ENCODE measurements at regions not wholly inside any gene's neighbourhood (a gene's known extent, or its start where the extent isn't known, plus 50 kb on each side); places are given as distances from the start of the nearest gene placed in this dataset.

DNA sequence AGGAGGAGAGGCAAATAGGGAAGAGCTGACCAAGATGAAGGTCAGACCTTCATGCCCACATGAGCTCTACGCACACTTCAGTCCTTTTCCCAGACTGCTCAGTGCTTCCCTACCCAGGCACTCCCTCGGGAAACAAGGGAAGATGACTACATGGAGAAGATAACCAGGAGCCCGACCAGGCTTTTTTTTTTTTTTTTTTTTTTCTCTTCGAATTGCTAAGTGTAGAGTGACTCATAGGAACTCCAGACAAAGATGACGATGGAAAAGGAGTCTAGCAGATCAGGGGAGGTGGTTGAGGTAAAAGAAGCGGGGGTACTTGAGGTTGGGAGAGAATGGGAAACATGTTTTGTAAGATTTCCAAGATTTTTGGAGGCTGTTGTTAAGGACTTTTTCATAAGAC, 526.1 kb downstream of the BNC2 start:
- no peak for DNase-seq

DNA sequence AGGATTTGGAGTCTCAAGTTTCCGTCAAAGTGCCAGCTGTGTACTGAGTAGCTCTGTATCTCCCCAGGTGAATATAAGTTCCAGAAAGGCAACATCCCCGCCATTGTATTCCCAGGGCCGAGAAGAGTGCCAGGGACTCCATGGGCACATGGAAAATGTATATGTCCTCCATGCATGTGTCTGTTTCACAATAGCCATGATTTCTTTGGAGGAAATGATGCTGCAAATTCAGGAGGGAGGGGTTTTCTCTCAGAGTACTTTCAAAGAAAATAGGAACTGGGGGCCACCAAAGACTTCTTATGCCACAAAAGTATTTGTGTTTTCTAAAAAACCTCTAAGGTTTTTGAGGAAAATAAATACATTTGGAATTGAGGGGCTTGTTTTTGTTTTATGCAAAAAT, 524.6 kb downstream of the BNC2 start:
- no peak for DNase-seq

DNA sequence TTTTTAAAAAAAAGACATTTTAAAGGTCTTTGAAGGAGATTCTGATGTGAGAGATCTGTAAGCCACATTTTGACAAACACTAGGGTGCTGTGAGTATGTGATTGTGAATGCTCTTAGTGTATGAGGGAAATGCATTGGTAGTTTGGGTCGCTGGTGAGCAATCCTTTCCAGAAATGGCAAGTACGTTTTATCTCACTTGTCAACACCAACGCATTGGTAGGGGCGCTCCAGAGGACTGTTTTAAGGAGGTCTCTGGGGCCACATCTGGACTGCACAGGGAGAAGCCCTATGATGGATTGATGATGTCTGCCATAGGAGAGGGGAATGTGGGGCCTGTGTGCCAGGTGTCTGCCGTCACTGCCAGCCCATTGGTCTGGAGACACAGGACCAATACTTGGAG, 522.6 kb downstream of the BNC2 start:
- no peak for DNase-seq

DNA sequence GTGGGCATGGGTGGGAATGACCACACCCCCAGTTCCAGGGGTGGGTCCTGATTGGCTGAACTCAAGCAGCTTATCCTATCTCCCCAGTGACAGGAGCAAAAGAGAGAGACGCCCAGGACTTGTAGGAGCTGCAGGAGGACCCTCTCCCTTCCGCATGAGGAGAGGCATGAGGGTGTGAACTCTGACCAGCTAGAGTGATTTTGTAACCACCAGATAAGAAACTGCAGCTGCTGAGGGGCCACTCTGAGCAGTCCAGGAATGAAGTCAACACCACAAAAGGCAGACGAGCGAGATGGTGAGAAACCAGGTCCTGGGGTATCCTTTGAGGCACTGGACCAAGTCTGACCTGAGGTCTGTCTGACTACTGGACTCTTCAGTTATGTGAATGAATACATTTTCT, 521.9 kb downstream of the BNC2 start:
- DNase-seq, result no peak

DNA sequence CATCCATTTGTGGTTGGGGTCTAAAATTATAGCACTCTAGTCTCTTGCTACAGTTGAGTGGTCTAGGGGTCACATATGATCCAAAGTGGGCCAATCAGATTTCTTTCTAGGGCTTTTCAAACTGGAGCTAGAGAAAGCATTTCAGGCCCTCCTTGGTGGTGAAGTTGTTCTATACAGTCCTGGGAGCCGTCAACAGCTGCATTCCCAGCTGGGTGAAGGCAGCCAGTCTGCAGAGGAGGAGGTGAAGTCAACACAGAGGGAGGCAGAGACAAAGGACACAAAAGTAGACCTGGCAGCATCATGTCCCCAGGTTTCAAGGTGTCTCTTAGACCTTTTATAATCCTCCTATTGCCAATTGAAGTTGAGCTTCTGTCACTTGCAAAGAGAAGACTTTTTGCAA, 518.2 kb downstream of the BNC2 start:
- DNase-seq, result no peak

DNA sequence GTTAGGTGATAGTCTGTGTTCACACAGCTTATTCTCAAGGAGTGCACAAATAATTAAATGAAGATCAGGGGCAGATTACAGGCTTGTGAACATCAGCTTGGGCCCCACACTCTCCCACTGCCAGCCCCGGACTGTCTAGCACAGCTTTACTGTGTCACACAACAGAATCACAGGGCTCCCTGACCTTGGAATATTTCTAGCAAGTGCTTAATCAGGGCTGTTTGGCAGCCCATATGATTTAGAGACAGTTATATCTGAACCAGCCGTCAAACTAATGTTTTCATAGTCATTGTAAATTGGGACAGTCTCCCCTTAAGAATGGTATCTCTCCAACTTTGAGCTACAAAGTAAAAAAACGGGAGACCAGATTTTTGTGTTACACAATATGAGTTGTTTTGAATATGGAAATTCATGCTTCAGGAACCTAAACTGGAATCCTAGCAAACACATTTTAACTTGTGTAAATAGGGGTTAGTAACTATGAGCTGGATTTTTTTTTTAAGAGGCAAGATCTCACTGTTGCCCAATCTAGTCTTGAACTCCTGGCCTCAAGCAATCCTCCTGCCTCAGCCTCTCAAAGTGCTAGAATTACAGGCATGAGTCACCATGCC, 517.6 kb downstream of the BNC2 start:
- no peak for DNase-seq

DNA sequence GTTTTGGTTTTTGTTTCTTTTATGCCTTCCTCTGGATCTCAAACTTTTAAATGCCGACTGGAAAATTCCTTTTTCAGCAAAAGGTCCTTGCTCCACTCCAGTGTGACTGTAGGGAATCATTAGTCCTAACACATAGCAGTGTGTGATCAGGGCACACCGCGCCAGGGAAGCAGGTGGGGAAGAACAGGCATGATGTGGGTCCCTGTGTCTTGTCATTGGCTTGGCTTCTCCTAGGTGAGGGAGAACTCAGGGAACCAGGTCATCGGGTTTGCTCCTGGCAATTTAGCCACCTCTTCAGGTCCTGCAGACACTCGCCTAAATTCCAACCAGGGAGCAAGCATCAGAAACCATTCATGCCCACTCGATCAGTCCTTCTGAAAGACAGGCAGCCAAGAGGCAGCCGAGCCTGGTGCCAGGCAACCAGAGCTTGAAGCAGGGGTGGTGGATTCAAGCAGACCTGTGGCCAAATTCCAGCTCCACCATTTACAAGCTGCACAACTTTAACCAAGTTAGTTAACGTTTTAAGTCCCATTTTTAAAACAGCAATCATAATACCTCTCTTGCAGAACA, 514.2 kb downstream of the BNC2 start:
- DNase-seq, result no peak

DNA sequence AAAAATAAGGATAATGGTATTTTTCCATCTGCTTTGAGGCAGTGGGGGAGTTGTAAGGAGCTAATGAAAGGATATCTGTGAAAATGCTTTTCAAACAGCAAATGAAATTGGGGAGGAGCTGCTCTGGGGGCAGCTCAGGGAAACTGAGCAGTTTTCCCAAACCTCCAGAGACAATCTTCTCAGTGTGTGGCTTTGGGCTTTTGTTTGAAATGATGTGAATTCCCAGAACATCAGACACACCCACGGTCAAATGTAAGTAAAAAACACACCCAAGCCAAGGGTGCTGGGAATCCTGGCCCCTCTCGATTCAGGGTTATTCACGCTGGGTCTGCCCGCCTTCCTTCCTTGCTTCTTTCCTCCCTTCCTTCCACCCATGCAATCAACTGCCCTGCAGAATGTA, 512.6 kb downstream of the BNC2 start:
- DNase-seq, result no peak

DNA sequence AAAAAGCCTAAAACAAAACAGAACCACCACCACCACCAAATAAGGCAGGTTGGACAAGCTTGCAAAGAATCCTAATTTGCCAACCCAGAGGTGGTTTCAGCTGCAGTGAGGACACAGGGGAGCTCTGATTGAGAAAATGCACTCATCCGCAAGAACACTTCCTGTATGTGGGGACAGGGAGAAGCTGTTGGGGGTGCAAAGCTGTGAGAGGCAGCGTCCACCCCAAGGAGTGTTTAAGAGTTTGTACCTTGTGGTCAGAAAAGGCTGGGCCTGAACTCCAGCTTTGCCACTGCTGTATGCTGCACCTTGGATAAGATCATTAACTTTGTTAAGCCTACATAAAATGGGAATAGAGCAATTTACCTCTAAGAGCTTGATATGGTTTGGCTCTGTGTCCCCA, 511.7 kb downstream of the BNC2 start:
- DNase-seq, result no peak

Measured in NCI-H187 (cell line).